ENCODE measurements at regions not wholly inside any gene's neighbourhood (a gene's known extent, or its start where the extent isn't known, plus 50 kb on each side); places are given as distances from the start of the nearest gene placed in this dataset.
"Not testable (repeated sequence)": the region's sequence is repeated elsewhere in the genome, so short reads cannot be mapped to it uniquely, and the experiment has no call there.

DNA sequence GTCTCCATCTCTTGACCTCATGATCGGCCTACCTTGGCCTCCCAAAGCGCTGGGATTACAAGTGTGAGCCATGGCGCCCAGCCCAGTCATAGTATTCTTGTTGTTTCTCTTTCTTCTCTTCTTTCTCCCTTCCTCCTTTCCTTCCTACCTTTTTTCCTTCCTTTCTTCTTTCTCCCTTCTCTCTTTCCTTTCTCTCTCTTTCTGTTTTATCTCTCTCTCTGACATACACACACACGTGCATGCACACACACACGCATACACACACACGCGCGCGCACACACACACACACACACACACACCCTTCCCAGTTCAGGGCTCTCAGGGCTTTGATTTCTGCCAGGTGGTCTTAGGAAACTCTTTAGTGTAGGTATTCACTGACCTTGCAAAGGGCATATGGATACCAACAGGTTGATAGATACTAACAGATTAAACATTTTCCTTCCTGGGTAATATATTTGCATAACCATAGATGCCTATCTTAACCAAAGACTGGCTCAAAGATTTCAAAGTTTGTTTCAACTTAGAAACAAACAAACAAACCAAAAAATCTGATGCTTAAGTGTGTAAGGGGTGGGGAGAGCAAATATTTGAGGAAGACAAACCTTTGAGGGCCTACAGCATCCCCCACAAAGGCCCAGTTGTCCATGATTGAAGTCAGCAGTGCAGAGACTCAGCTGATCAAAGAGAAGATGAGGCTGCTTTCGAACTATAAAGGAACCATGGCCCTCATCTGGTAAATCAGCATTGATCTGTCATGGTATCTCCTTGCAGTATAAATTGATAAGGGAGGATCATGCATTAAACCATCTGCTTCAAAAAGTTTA lies 288.2 kb upstream of the SEMA6A start:
- DNase-seq = no peak

DNA sequence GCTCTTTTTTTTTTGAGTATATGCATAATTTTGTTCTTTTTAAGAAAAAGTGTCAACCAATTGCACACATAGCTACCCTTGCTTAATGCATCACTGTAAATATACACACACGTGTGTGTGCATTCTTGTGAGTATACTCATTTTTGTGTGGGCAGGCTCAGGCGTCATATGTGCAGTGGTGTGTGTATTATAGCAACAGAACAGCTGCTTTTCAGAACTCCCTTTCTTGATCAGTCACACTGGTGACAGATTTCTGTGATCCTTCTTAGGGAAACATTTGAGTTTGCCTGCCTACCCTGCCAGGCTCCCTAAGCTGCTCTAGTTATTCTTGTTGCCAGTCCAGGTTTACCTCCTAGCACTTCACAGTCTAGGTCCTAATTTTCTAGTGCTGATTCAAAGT lies 287.0 kb upstream of the SEMA6A start:
- DNase-seq = no peak

DNA sequence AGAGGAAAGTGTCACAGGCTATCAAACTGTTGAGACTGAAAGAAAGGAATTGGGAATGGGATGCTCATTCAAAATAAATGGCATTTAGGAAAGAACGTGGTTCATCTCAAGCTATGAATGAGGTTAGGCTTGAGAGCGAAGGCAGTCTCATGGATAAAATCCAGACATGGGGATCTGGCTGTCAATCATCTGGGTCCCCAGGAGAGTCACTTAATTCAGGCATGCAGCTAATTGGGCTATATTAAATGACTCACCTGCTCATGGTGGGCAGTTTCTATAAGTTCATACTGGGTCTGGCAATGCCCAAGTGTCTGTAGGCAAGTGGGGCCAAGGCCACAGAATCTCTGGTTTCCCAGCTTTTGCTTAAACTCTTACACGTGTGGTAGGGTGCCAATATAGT lies 286.5 kb upstream of the SEMA6A start:
- no peak for DNase-seq

DNA sequence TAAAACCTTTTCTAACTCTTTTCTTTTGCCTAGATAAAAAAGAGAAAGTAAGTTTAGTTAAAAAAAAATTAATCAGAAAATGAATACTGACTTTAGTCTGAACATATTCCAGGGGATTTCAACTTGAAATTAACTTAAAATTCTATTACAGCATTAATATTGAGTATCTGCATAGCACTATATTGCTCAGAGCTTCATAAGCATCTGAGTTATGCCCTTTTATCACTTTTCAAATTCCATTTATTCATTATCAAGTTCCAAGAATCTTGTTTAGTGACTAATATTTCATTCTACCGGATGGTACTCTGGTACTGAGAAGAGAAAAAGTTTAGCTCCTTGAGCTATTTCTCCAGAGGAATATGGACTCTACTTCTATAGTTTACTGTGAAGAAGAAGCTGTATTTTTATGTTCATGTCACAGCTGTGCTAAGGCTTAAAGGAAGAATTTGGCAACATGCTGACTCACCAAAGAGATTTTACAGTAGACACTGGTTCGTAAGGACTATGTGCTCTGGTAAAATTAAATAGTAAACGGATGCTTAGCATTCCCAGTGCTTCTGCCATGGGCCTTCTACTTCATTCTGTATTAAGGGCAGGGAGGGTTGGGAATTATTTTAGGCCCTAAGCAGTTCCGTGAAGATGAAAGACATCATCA lies 285.2 kb upstream of the SEMA6A start:
- no peak for DNase-seq

- DNase-seq = no peak
These were observed 284.2 kb upstream of the SEMA6A start for GRCh38 chr5:116858705-116859333.

- DNase-seq = not testable (repeated sequence)
These were observed 283.4 kb upstream of the SEMA6A start for GRCh38 chr5:116858020-116858419.

GRCh38 chr5:116856271-116856670 lies 281.6 kb upstream of the SEMA6A start:
- DNase-seq = no peak

DNA sequence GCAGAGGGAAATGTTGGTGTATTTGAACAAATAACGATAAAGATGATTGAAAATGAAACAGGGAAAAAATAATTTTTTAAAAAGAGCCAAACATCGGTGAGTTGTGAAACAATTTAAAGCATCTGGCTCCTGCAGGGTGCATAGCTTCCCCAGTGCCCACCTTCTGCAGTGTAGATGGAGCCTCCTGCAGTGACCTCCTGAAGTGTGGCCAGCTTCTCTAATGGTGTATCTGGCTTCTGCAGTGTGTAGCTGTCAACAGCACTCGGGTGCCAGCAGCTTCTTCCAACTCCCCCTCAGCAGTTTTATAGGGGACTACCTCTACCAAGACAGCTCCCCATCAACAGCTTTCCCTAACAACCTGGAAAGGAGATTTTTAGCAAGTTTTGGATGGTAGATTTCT lies 279.4 kb upstream of the SEMA6A start:
- DNase-seq = no peak

DNA sequence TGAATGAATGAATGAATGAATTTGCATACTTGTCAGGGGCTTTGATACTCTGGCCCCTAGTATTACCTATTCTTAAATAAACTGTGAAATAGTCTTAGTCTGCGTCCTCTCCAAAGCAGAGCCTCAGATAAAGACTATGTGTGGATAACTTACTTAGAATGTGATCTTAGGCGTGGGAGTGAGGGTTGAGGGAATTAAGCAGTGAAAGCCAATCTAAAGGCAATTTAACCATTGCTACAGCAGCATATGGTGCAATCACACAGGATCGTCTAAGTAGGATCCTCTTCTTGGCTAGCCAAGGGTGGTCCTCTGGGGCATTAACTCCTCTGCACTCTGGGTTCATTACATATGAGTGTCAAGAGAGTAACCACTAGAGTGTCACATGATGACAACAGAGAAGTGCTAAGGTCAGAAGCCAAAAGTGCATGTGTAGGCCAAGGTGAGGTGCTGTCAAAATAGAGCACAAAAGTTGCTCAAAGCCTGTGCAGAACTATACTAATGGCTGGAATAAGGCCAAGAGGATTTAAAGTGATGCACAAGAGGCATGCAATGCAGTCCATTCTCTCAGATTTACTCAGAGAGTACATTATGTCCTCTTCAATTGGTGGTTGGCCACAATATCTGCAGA lies 274.4 kb upstream of the SEMA6A start:
- DNase-seq = no peak

- no peak for DNase-seq
These were observed 273.3 kb upstream of the SEMA6A start for GRCh38 chr5:116847960-116848359.

GRCh38 chr5:116844015-116844414 lies 269.4 kb upstream of the SEMA6A start:
- no peak for DNase-seq

- DNase-seq = no peak
These were observed 267.9 kb upstream of the SEMA6A start for GRCh38 chr5:116842514-116842961.

DNA sequence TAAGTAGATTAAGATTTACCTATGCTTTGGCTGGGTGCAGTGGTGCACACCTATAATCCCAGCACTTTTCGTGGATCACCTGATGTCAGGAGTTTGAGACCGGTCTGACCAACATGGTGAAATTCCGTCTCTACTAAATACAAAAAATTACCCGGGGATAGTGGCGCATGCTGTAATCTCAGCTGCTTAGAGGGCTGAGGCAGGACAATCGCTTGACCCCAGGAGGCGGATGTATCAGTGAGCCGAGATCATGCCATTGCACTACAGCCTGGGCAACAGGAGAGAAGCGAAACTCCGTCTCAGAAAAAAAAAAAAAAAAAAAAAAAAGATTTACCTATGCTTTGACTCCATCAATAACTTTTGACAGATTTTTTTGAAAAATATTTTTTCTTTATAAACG lies 267.1 kb upstream of the SEMA6A start:
- DNase-seq = no peak

DNA sequence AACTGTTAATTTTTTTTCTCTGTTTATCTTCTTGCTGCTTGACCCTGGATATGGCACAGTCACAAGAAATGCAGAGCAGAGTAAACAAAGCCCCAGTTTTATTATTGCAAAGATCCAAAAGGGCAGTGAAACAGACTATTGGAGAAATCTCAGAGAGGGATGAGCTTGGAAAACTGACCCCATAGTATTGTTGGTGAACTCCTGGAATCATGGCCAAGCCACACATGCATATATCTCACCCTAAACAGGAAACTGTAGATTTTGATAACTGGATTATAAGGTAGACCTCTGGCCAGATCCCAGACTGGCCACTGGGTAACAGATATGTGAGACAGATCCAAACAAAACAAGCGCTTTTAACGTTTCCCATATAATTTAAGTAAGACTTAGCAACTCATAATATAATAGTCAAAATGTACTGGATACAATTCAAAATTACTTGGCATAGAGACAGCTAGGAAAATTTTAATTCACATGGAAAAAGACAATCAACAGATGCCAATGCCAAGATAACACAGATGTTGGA lies 263.5 kb upstream of the SEMA6A start:
- no peak for DNase-seq

- DNase-seq = no peak
These were observed 260.3 kb upstream of the SEMA6A start for GRCh38 chr5:116834796-116835515.

GRCh38 chr5:116830079-116830478 lies 255.5 kb upstream of the SEMA6A start:
- no peak for DNase-seq

GRCh38 chr5:116827078-116827477 lies 252.5 kb upstream of the SEMA6A start:
- no peak for DNase-seq

GRCh38 chr5:116825486-116825885 lies 250.9 kb upstream of the SEMA6A start:
- no peak for DNase-seq

- DNase-seq = no peak
These were observed 250.3 kb upstream of the SEMA6A start for GRCh38 chr5:116824751-116825438.

- DNase-seq = no peak
These were observed 240.2 kb upstream of the SEMA6A start for GRCh38 chr5:116814626-116815385.

GRCh38 chr5:116813906-116814305 lies 239.3 kb upstream of the SEMA6A start:
- no peak for DNase-seq

Measured in stimulated activated naive CD4-positive, alpha-beta T cell (primary cell).